VCaP (cell line): ENCODE measurements at regions not wholly inside any gene's neighbourhood (a gene's known extent, or its start where the extent isn't known, plus 50 kb on each side); places are given as distances from the start of the nearest gene placed in this dataset.

ENCODE experiments used
- H3K27ac ChIP-seq: fragments of 450-650 bp; 2 replicates; pipeline ENCODE4 v1.5.1; 2017
- CTCF ChIP-seq: fragments of 450-650 bp; conservative IDR thresholded peaks from 2 replicates; pipeline ENCODE4 v1.5.1; 2017; ENCODE audit warnings: mild to moderate bottlenecking, moderate library complexity

- TF ChIP-seq CTCF: no peak
- no peak overlapping the region for H3K27ac ChIP-seq
These were observed 195.7 kb upstream of the TFPI start for GRCh38 chr2:187749804-187750431.

GRCh38 chr2:187768995-187769394, 214.8 kb upstream of the TFPI start:
- no peak for TF ChIP-seq CTCF
- no peak overlapping the region for H3K27ac ChIP-seq

GRCh38 chr2:187769437-187769836, 215.2 kb upstream of the TFPI start:
- TF ChIP-seq CTCF: no peak

GRCh38 chr2:187774551-187775071, 220.4 kb upstream of the TFPI start:
- TF ChIP-seq CTCF: no peak
- H3K27ac ChIP-seq: no peak overlapping the region

More at GRCh38 chr2:187769437-187769836, 215.2 kb upstream of the TFPI start:
- H3K27ac ChIP-seq: no peak overlapping the region

GRCh38 chr2:187775196-187775595, 221.0 kb upstream of the TFPI start:
- no peak overlapping the region for H3K27ac ChIP-seq
- no peak for TF ChIP-seq CTCF

- no peak for TF ChIP-seq CTCF
- H3K27ac ChIP-seq: no peak overlapping the region
These were observed 221.4 kb upstream of the TFPI start for GRCh38 chr2:187775651-187776050.

- no peak overlapping the region for H3K27ac ChIP-seq
- no peak for TF ChIP-seq CTCF
These were observed 228.1 kb upstream of the TFPI start for GRCh38 chr2:187782301-187782700.
